BE2C (cell line): ENCODE measurements at regions not wholly inside any gene's neighbourhood (a gene's known extent, or its start where the extent isn't known, plus 50 kb on each side); places are given as distances from the start of the nearest gene placed in this dataset.

Experiments used
- DNase-seq: peaks from one replicate; pipeline ENCODE4 v3.0.0-alpha.2; 2020
- H3K27me3 ChIP-seq: fragments of 250-450 bp; sonication (Bioruptor Pico); 2 replicates; pipeline ENCODE4 v1.5.1; 2020; ENCODE audit warnings: mild to moderate bottlenecking
- H3K36me3 ChIP-seq: fragments of 250-450 bp; sonication (Bioruptor Pico); 2 replicates; pipeline ENCODE4 v1.5.1; 2020; ENCODE audit warnings: mild to moderate bottlenecking
- H3K4me1 ChIP-seq: fragments of 250-450 bp; sonication (Bioruptor Pico); 2 replicates; pipeline ENCODE4 v1.5.1; 2020
- H3K4me3 ChIP-seq: 2 replicates; pipeline ENCODE4 v1.5.1; 2011; ENCODE audit warnings: low read depth, low read length
- H3K9me3 ChIP-seq: fragments of 250-450 bp; sonication (Bioruptor Pico); 2 replicates; pipeline ENCODE4 v1.5.1; 2020
- TF ChIP-seq, protein P1 (sequence below): IDR thresholded peaks from 2 replicates; pipeline ENCODE4 v1.5.1; 2012; ENCODE audit warnings: mild to moderate bottlenecking, low read depth, low read length

DNA sequence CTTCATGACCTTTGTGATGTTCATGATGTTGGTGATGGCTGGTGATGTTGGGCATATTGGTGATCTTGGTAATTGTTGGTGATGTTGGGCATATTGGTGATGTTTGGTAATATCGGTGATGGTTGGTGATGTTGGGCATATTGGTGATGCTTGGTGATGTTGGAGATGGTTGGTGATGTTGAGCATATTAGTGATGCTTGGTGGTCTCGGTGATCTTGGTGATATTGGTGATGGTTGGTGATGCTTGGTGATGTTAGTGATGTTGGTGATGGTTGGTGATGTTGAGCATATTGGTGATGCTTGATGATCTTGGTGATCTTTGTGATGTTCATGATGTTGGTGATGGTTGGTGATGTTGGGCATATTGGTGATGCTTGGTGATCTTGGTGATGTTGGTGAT is 73.8 kb downstream of the IRX2 start:
- no peak for DNase-seq

GRCh38 chr5:2675548-2675947 is 75.9 kb downstream of the IRX2 start:
- no peak overlapping the region for H3K4me3 ChIP-seq
- no peaks in the 10 kb centered on the region for H3K27me3 ChIP-seq

More for the DNA sequence above, 73.8 kb downstream of the IRX2 start:
- Histone ChIP-seq H3K27me3 (no peaks in the 10 kb centered on the region), H3K4me1 (no peaks in the 10 kb centered on the region), H3K4me3 (no peak overlapping the region), H3K9me3 (no peaks in the 10 kb centered on the region; the same call in 1 of the 2 replicates), H3K36me3 (no peaks in the 10 kb centered on the region)
- TF ChIP-seq, protein P1, sequence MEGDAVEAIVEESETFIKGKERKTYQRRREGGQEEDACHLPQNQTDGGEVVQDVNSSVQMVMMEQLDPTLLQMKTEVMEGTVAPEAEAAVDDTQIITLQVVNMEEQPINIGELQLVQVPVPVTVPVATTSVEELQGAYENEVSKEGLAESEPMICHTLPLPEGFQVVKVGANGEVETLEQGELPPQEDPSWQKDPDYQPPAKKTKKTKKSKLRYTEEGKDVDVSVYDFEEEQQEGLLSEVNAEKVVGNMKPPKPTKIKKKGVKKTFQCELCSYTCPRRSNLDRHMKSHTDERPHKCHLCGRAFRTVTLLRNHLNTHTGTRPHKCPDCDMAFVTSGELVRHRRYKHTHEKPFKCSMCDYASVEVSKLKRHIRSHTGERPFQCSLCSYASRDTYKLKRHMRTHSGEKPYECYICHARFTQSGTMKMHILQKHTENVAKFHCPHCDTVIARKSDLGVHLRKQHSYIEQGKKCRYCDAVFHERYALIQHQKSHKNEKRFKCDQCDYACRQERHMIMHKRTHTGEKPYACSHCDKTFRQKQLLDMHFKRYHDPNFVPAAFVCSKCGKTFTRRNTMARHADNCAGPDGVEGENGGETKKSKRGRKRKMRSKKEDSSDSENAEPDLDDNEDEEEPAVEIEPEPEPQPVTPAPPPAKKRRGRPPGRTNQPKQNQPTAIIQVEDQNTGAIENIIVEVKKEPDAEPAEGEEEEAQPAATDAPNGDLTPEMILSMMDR: no peak

GRCh38 chr5:2674456-2674855 is 77.0 kb downstream of the IRX2 start:
- H3K4me3 ChIP-seq: no peak overlapping the region

More at GRCh38 chr5:2675548-2675947, 75.9 kb downstream of the IRX2 start:
- no peaks in the 10 kb centered on the region for H3K9me3 ChIP-seq
- no peaks in the 10 kb centered on the region for H3K4me1 ChIP-seq
- TF ChIP-seq, protein P1: no peak
- H3K36me3 ChIP-seq: no peaks in the 10 kb centered on the region
- no peak for DNase-seq

GRCh38 chr5:2670940-2671339 is 80.5 kb downstream of the IRX2 start:
- Histone ChIP-seq H3K9me3 (peaks cover 3% of the 10 kb centered on the region; the same call in 1 of the 2 replicates), H3K4me1 (no peaks in the 10 kb centered on the region), H3K36me3 (no peaks in the 10 kb centered on the region), H3K27me3 (no peaks in the 10 kb centered on the region), H3K4me3 (no peak overlapping the region)
- TF ChIP-seq, protein P1: no peak
- no peak for DNase-seq

More at GRCh38 chr5:2674456-2674855, 77.0 kb downstream of the IRX2 start:
- peaks cover 3% of the 10 kb centered on the region; the same call in 1 of the 2 replicates for H3K9me3 ChIP-seq
- H3K4me1 ChIP-seq: no peaks in the 10 kb centered on the region
- H3K27me3 ChIP-seq: no peaks in the 10 kb centered on the region
- no peaks in the 10 kb centered on the region for H3K36me3 ChIP-seq
- TF ChIP-seq, protein P1: no peak
- DNase-seq: no peak

GRCh38 chr5:2669913-2670312 is 81.6 kb downstream of the IRX2 start:
- no peaks in the 10 kb centered on the region for H3K27me3 ChIP-seq
- H3K36me3 ChIP-seq: no peaks in the 10 kb centered on the region
- peaks cover 3% of the 10 kb centered on the region; the same call in 1 of the 2 replicates for H3K9me3 ChIP-seq

DNA sequence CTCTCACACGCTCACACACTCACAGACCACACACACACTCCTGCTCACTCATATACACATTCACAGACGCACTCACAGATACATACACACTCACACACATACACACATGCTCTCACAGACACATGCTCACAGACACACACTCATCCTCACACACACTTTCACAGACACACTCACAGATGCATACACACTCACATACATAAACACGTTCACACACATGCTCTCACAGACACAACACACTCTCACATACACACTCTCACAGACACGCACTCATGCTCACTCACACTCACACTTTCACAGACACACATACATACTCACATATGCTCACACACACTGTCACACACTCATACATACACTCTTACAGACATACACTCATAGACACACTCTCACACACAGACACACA is 82.2 kb downstream of the IRX2 start:
- Histone ChIP-seq H3K4me3 (no peak overlapping the region), H3K4me1 (no peaks in the 10 kb centered on the region), H3K27me3 (no peaks in the 10 kb centered on the region), H3K36me3 (no peaks in the 10 kb centered on the region), H3K9me3 (peaks cover 3% of the 10 kb centered on the region; the same call in 1 of the 2 replicates)
- DNase-seq: no peak
- TF ChIP-seq, protein P1: no peak

More at GRCh38 chr5:2669913-2670312, 81.6 kb downstream of the IRX2 start:
- Histone ChIP-seq H3K4me1 (no peaks in the 10 kb centered on the region), H3K4me3 (no peak overlapping the region)
- TF ChIP-seq, protein P1: no peak
- DNase-seq: no peak
